NCI-H2227 treated with DMSO at 0.1 percent for 48 hours (cell line): ENCODE measurements at regions not wholly inside any gene's neighbourhood (a gene's known extent, or its start where the extent isn't known, plus 50 kb on each side); places are given as distances from the start of the nearest gene placed in this dataset.

Experiments used
- DNase-seq: peaks from one replicate; lab custom pipeline; 2025; lab: John Stamatoyannopoulos, UW

DNA sequence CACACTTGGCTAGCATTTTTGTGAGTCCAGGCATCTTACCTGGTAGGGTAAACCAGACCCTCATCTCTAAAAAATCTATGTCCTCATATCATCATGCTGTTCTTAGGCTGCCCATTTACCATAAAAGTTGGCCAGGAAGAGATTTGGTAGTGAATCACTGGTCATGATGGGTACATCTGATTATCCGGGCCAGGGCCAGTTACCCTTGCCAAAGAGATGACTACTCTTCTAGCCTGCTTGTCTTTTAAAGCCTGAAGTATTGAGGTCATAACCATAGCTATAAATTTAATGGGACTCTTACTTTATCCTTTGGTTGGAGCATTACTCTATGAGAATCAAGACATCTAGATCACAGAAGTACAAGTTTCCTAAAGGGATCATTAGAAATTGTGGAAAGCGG lies 276.8 kb downstream of the TENT5A start:
- no peak for DNase-seq

DNA sequence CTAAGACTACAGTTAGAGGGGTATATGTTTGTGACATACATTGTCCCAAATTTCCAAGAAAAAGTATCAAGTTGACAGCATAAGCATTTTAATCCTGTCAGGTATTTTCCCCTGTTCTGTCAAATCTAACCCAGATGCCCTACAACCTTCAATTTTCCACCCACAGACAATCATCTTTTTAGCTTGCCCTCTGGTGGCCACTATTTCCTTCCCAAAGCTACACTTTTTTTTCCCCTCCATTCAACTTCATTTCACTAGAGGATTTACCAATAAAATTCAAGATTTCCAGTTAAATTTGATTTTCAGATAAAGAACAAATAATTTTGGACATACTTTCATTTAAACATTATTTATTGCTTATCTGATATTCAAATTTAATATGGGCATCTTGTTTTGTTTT lies 286.6 kb downstream of the TENT5A start:
- no peak for DNase-seq

DNA sequence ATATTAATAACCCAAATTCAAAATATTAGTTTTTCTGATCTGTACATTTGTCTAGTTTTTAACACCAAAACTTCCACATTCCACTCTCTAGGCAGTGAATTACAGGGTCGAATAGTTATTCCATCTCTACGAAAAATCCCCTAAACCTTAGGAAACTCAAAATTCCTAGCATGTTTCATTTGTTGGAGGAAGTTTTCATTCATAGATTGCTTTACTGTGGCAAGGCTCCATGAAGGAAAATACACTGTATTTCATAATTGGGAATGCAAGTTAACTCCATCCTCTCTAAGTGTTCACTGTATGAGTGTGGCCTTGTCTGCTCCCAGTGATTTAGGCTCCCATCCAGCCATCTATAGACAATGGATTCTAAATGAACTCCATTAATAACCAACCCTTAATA lies 296.1 kb downstream of the TENT5A start:
- DNase-seq, result no peak

DNA sequence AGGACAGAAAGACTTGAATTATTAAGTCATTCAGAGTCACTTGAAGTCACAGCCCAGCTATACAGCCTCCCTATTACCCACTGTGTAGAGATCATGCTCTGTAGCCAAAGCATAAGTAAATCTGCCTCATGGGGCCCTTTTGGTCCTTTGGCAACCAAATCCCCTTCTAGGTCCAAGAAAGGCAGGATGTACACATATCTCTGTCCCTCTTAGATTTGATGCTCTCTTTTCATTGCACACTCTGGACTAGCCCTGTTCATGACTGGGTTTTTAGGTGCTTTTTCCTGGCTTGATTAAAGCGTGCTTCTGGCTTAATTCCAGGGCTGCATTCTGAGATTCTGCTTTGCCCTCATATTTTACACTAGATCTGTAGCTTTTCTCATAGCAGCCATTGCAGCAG lies 296.8 kb downstream of the TENT5A start:
- DNase-seq, result no peak

DNA sequence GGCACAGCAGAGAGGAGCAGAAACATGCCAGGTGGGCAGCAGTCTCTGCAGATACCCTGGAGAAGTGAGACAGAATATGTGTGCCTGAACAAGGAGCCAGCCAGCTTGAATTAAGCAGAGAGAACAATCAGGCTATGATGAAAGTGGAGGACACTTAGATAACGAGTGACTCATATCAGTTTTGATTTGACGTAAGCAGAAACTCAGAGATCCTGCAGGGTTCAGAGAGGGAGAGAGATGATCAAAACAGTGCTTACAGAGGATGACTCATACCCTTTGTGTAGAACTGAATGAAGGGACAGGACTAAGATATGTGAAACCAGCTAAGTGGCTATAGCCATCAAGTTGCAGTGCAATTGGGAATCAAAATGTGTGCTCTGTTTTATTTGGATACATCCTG lies 300.7 kb downstream of the TENT5A start:
- no peak for DNase-seq

DNA sequence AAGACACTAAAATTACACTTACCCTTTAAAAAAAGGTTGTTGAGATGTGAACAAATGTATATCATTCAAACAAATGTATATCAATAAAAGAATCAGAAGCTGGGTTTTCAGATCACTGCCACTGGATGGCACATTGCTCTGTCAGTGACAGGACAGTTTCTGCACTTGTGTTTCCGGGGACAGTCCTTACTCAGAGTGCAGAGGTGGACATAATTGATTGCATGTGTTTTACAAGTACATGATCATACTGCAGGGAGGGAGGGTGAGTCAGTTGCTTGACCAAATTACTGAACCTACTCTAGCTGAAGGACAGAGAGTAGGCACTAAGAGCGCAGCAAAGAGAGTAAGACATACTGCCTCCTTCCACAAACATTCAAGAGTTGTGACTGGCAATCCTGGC lies 302.3 kb downstream of the TENT5A start:
- no peak for DNase-seq

DNA sequence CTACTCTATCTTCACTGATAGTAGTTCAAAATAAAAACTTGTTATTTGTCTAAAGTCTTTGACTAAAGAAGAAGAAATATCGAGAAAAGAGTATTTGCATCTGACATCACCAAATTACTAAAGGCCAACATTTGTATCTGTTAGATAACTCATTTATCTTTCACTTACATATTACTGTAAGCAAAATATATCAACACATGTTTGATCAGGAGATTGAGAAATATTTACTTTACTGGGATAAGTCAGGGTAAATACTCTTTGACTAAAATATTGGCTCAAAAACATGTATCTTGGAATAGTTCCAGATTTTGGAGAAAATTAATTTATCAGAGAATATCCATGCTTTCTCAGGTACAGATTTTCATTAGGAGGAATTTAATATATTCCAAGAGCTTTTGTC lies 306.0 kb downstream of the TENT5A start:
- no peak for DNase-seq

DNA sequence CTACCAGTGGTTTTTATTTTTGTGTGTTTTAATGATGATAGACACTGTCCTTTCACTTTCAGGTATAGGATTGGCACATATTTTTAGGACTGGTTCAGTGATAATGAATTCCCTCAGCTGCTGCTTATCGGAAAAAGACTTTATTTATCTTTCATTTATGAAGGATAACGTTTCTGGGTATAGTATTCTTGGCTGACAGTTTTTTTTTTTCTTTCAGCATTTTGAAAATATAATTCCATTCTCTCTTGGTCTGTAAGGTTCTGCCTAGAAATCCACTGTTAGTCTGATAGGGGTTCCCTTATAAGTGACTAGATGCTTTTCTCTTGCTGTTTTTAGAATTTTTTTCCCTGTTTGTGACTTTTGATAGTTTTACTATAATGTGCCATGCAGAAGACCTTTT lies 313.1 kb downstream of the TENT5A start:
- DNase-seq, result no peak

DNA sequence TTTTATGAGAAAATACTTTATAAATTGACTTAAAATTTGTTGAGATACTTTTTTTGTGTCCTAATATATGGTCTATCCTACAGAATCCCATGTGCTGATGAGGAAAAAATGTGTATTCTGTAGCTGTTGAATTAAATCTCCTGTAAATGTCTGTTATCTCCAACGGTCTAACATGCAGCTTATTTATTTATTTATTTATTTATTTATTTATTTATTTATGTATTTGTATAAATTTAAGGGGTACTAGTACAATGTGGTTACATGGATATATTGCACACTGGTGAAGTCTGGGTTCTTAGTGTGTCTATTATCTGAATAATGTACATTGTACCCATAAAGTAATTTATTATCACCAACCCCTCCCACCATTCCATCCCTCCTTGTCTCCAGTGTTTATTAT lies 315.5 kb downstream of the TENT5A start:
- DNase-seq, result no peak

DNA sequence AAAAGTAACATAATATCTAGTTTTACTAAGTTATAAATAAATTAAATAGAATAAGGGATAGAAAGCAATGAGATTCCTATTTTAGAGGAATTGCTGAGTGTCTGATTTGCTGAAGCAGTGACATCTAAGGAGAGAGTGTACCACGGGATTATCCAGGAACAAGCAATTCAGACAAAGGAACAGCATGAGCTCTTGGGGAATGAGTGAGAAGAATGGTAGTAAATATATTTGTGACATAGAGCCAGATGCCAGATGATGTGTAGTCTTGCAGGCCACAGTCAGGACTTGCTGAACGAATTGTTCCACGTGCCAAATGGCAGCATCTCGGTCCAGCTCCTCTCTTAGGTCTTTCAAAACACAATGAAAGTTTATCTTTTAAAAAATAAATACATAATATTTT lies 339.2 kb downstream of the TENT5A start:
- DNase-seq, result no peak

DNA sequence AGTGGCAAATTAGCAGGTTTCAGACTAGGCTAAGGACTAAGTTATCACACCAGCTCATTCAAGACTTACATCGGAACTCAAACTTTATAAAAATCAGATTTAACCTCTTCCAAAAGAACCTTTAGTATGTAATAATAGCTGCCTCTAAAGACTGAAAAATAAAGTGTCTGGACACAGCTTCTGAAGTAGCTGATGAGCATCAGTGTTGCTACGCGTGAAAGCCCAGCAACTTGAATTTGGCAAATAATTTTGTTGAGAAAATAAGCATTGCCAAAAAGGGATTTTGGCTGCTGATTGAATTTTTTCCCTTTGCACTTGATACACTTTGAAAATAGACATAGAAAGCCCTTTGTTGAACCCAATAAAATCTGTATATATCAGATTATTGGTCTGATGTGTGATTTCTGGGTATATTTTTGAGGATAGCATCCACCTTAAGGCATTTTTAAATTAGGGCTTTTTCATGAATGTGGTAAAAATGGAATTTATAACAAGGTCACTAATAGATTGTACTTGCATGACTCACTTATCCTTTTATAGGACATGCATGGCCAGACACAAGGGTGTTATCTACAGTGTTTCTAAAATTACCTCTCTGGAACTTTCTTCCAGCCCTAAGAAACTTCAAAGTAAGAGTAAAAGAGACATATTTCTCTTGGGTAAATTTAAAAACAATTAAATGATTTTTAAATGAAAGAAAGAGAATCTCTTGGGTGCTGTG lies 350.4 kb downstream of the TENT5A start:
- no peak for DNase-seq

DNA sequence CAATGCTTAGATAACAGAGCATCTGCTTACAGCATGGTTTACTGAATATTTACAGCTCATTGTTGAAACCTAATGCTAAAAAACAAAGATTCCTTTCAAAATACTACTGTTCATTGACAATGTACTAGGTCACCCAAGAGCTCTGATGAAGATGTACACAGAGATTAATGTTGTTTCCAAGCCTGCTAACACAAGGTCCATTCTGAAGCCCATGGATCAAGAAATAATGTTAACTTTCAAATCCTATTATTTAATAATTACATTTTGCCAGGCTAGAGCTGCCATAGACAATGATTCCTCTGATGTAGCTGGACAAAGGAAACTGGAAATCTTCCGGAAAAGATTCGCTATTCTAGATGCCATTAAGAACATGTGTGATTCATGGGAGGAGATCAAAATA lies 355.6 kb downstream of the TENT5A start:
- no peak for DNase-seq

DNA sequence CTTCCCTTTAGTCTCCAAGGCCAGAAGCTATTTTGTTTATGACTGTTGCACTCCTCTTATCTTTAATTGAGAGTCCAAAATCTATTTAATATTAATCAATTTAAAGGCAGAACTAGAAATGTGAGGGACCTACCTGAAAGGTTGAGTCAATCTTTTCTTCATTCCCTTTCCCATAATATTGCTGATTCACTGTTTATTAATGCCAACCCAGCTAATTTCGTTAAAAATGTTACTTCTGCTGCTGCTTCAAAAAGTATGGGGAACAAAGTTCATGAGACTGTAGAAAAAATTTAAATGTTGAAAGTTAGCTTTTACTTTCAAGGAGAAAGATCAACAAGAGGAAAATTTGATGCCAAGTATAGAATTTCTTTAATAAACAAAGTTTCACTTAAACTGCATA lies 365.3 kb downstream of the TENT5A start:
- no peak for DNase-seq

DNA sequence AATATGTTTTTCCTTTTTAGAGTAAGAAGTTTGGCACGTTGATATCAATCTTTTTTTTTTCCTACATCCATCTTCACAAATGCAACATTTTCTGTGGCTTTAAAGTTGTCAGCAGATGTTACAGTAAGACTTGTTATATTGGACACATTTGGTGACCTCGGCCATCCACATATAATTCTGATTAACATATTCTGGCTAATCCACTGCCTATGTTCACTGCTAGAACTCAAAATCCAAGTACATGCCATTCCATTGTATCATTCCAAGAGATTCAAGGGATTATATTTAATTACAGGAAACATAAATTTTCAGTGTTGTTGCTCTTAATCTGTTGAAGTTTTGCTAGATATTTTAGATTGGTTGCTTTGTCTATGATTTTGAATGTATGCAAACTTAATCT lies 367.6 kb downstream of the TENT5A start:
- no peak for DNase-seq

DNA sequence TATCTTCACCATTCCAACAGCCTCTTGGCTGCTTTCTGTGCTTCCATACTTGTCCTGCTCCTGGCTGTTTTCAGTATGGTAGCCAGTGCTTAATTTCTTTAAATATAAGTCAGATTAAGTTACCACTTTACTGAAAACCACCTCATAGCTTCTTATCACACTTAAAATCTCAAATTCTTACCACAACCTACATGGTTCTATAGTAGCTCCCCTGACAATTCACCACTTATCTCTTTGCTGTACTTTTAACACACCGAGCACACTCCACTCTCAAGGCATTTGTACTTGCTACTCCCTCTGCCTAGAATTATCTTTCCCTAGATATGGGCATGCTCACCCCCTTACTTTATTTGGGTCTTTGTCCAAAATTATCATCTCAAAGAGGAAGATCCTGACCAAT lies 369.0 kb downstream of the TENT5A start:
- no peak for DNase-seq

DNA sequence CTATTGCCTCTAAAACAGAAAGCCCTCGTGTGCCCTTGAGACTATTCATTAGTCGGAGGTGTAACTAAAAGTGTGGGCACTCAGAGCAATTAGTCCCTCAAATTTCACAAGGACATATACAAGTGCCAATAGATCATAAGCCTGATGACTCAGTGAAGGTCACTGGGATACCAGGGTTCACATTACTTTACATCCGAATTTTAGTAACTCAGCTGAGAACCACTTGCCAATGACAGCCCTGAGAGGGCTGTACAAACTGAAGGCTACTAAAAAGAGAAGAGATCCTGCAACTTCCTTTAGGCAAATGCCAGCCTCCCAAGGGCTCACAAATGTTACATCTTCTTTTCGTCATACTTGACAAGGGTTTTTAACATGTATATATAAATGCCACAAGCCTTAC lies 369.6 kb downstream of the TENT5A start:
- DNase-seq, result no peak

DNA sequence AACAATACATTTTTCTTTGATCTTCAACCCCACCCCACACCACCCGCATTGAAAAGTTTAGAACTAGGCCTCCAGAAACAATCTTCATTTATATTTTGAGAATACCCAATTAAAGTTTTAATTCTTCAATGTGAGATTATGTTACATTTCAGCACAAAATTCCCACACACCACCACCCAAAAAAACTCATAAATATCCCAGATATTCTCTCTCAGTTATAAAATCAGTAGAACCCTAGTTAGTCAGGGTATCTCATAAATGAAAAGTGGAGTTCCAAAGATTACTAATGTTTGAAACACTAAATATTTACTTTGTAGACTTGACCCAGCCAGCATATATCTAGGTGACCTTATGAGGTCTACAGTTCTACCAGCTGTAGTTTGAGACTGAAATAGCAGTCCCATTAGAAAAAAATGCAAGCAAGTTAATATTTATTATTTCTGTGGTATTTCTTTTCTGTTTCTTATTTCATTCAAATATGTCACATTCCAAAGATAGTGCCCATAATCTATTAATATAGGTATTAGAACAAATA lies 371.0 kb downstream of the TENT5A start:
- DNase-seq, result no peak

DNA sequence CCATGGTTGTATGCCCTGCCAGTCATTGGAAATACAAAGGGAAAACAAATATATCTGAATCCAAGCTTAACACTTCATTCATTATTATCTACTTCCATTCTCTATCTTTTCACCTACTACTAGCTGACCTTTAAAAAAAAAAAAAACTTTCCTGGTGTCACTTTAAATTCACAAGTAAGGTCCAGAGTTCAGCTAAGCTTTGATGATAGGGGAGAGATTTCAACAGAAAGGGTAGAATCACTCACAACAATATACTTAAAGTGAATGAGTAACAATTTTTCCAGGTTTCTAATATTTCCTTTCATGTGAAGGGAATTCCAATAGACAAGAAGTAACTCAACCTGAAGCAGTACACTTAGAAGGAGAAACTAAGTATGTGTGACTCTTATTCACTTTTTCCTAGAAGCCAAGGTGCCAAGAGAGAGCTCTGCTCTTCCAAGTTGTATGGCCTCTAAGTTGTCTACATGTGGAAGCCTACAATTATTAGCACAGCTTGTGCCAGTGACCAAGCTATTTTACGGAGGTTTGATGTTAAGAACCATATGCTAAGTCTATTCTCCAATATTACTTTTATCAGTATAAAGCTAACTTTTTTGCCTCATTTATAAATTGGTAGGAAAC lies 371.7 kb downstream of the TENT5A start:
- no peak for DNase-seq

DNA sequence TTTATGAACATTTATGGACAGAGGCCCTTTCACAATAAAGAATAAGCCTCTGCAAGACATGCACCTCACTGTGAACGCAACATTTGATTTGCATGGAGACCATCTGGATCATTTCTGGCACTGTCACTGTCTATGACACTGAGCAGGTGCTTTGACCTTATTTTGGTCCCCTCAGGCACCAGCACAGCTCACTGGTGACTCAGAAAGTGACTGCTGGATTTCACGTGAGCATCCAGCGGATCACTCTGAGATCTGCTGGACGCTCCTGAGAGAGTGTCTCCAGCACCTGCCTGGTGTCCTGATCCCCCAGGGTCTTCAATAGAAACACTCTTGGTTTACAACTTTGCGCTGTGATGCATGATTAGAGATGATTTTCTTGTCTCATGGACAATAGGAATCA lies 375.7 kb downstream of the TENT5A start:
- no peak for DNase-seq

DNA sequence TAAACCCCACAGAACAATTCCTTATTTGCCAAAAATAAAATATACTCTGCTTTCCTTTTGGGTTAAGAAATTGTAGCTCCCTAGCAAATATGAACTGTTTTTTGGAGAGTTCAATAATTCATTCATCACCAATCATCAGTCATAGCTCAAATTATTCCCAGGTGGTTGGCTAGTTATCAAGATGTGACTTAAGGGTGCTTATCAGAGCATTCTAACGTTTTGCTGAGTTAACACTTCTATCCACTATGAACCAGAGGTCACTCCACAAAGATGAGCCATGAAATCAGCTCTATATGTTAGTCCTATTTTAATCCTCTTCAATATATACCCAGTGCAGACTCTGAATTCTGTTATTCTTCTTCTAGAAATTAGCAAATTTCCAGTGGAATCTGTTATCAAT lies 379.1 kb downstream of the TENT5A start:
- no peak for DNase-seq

DNA sequence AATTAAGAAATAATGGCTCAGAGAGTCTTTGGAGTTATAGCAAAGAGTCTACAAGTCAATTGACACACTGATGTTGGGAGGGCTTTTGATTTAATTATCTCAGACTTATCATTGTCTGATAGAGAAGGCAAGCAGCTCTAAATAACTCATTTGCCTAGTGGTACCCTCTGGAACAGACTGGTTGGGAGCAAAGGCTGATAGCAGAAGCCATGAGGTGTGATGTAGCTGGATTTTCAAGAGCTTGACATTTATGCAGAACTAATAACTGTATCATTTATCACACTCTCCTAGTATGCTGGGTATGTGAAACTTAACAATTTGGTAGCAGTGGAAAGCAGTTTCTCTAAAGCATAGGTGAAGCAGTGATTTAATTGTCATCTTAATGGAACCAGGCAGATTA lies 380.6 kb downstream of the TENT5A start:
- no peak for DNase-seq

DNA sequence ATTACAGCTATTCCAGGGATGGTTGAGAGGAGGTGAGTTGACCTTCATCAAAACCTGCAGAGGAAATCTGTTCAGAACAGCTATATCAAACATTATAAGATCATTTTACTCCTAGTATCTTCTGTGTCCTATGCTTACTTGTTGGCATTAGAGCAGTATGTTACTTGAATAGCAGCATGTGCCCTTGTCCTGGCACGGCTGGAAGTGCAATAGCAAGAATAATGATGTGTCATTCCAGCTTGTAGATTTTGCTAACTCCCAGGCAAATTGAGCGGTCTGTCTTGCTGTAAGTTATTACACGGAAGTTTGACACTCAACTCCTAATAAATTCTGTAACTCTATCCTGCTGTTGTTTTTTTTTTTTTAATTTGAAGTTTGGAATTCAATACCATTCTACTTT lies 385.5 kb downstream of the TENT5A start:
- no peak for DNase-seq

DNA sequence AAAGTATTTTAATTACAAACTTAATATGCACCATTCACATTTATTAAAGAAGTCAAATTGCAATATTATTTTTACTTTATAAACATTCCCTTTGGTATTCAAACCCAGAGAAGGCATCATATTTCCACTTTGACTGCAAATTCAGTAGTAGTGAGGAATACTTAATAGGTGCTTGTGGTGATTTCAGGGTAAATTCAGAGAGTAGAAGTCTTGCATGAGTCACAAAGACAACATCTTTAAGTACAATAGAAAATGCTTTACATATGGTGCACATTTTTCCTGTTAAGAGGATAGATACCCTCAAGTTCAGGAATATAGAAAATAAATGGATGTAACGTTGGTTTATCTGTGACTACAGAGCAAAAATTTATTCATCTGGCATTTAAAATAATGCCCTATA lies 390.2 kb downstream of the TENT5A start:
- no peak for DNase-seq

DNA sequence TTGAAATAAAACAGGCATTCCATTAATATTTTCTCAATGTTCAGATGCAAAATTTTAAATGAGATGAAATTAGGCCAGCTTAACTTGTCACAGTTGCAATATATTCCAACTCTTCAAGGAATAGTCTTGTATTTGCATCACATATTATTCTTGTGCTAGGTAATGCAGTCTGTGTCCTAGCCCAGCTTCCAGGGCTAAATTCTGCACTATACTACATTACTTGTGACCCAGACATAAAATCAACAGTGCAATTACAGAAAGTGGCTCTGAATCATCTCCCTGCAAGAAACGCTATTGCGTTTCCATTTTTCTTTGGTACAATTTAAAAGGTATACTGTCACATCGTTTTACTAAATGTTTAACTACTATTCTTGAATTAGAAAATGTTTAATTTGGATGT lies 399.2 kb downstream of the TENT5A start:
- no peak for DNase-seq
